Kidney (tissue), 13 donors: ENCODE measurements at regions not wholly inside any gene's neighbourhood (a gene's known extent, or its start where the extent isn't known, plus 50 kb on each side); places are given as distances from the start of the nearest gene placed in this dataset.

ENCODE experiments used
- DNase-seq, 5 donors: peaks; one replicate each; pipeline ENCODE4 v3.0.0-alpha.2; 2013 to 2020
- FAIRE-seq: peaks from 2 replicates; lab custom pipeline; 2012; peaks lifted over from hg19 to GRCh38; lab: Jason Lieb, UNC
- H3K27ac ChIP-seq, 2 donors: one replicate each; pipeline ENCODE4 v1.7.0; 2013; ENCODE audit warnings: low read depth in 2 of 2, low read length in 2 of 2, inconsistent platforms in 1 of 2
- H3K27me3 ChIP-seq: one replicate; pipeline ENCODE4 v1.7.1; 2013; ENCODE audit warnings: low read length, inconsistent platforms; ENCODE audit not compliant: control insufficient read depth, insufficient read depth
- H3K36me3 ChIP-seq, 3 donors: one replicate each; pipeline versions ENCODE4 v1.7.0 to v1.7.1; 2013; ENCODE audit warnings: low read length in 3 of 3, control low read depth in 1 of 3, inconsistent platforms in 1 of 3; ENCODE audit not compliant: insufficient read depth in 3 of 3, control insufficient read depth in 2 of 3
- H3K4me1 ChIP-seq, 3 donors: one replicate each; pipeline versions ENCODE4 v1.7.0 to v1.7.1; 2013; ENCODE audit warnings: low read length in 3 of 3, inconsistent platforms in 1 of 3, low read depth in 1 of 3; ENCODE audit not compliant: control insufficient read depth in 2 of 3, insufficient read depth in 2 of 3
- H3K4me3 ChIP-seq, 3 donors: one replicate each; pipeline versions ENCODE4 v1.7.0 to v1.8.1; 2013; ENCODE audit warnings: low read length in 3 of 3, control low read depth in 1 of 3, inconsistent platforms in 1 of 3
- H3K9ac ChIP-seq, 3 donors: one replicate each; pipeline versions ENCODE4 v1.7.0 to v1.7.1; 2013; ENCODE audit warnings: low read length in 3 of 3, control low read depth in 1 of 3, inconsistent platforms in 1 of 3
- H3K9me3 ChIP-seq, 3 donors: one replicate each; pipeline versions ENCODE4 v1.7.0 to v1.7.1; 2013; ENCODE audit warnings: low read length in 3 of 3, control low read depth in 1 of 3, inconsistent platforms in 1 of 3; ENCODE audit not compliant: control insufficient read depth in 2 of 3, insufficient read depth in 1 of 3
- CTCF ChIP-seq: IDR thresholded peaks from 3 replicates; pipeline ENCODE4 v1.5.1; 2012; ENCODE audit warnings: mild to moderate bottlenecking, moderate library complexity, borderline replicate concordance; ENCODE audit not compliant: insufficient read depth; ENCODE audit errors: extremely low read depth
- intact Hi-C: fragments of 100-400 bp; cut with DNase I; formaldehyde crosslinking; loops from one replicate; pipeline ENCODE4 v1.11.1; 2022
- donor health status: control.
- donor health status: control.
- donor health status: control.
- donor health status: control.
- donor health status: control.
- donor health status: DM: yes; HTN: yes; CAD: no.
- donor health status: Normal renal cell carcinoma (clear cell type).

- no peaks in the 10 kb centered on the region for H3K36me3 ChIP-seq
- H3K4me1 ChIP-seq, result no peaks in the 10 kb centered on the region
- no peak overlapping the region for H3K9ac ChIP-seq
- H3K4me3 ChIP-seq, result no peak overlapping the region
- intact Hi-C loops, result no loop called here
- H3K27me3 ChIP-seq, result no peaks in the 10 kb centered on the region
- no peak for FAIRE-seq
- H3K27ac ChIP-seq, result no peak overlapping the region
- TF ChIP-seq CTCF, result no peak
- no peak for DNase-seq
- no peaks in the 10 kb centered on the region for H3K9me3 ChIP-seq
Observed at GRCh38 chr10:92758594-92758993, 68.8 kb downstream of the HHEX start.

GRCh38 chr10:92760609-92761008 is 70.9 kb downstream of the HHEX start:
- Histone ChIP-seq H3K27ac (no peak overlapping the region), H3K36me3 (no peaks in the 10 kb centered on the region), H3K4me3 (no peak overlapping the region), H3K27me3 (no peaks in the 10 kb centered on the region), H3K9ac (no peak overlapping the region), H3K9me3 (no peaks in the 10 kb centered on the region), H3K4me1 (no peaks in the 10 kb centered on the region)
- intact Hi-C loops, result no loop called here
- peak in 1 of 5 donors; percentile 7 for DNase-seq
- FAIRE-seq, result no peak
- no peak for TF ChIP-seq CTCF

- H3K27me3 ChIP-seq, result no peaks in the 10 kb centered on the region
- H3K36me3 ChIP-seq, result no peaks in the 10 kb centered on the region
- intact Hi-C loops, result no loop called here
- H3K4me3 ChIP-seq, result no peak overlapping the region
- TF ChIP-seq CTCF, result no peak
- no peaks in the 10 kb centered on the region for H3K4me1 ChIP-seq
- DNase-seq, result no peak
- H3K9ac ChIP-seq, result no peak overlapping the region
- FAIRE-seq, result no peak
- no peak overlapping the region for H3K27ac ChIP-seq
- no peaks in the 10 kb centered on the region for H3K9me3 ChIP-seq
Observed at GRCh38 chr10:92761571-92761970, 71.8 kb downstream of the HHEX start.

- Histone ChIP-seq H3K9ac (no peak overlapping the region), H3K9me3 (no peaks in the 10 kb centered on the region), H3K27me3 (no peaks in the 10 kb centered on the region), H3K4me1 (no peaks in the 10 kb centered on the region), H3K36me3 (no peaks in the 10 kb centered on the region), H3K4me3 (no peak overlapping the region), H3K27ac (no peak overlapping the region)
- FAIRE-seq, result no peak
- no peak for DNase-seq
- intact Hi-C loops, result no loop called here
- no peak for TF ChIP-seq CTCF
Observed at GRCh38 chr10:92763634-92764155, 73.9 kb downstream of the HHEX start.
